HG02884 (cell line): ENCODE measurements at regions not wholly inside any gene's neighbourhood (a gene's known extent, or its start where the extent isn't known, plus 50 kb on each side); places are given as distances from the start of the nearest gene placed in this dataset.

ENCODE experiments used
- ATAC-seq: cut with Tn5 transposase; IDR thresholded peaks from one replicate; pipeline ENCODE4 v1.9.1; 2021; ENCODE audit warnings: mild to moderate bottlenecking, moderate library complexity; ENCODE audit not compliant: unreplicated experiment

DNA sequence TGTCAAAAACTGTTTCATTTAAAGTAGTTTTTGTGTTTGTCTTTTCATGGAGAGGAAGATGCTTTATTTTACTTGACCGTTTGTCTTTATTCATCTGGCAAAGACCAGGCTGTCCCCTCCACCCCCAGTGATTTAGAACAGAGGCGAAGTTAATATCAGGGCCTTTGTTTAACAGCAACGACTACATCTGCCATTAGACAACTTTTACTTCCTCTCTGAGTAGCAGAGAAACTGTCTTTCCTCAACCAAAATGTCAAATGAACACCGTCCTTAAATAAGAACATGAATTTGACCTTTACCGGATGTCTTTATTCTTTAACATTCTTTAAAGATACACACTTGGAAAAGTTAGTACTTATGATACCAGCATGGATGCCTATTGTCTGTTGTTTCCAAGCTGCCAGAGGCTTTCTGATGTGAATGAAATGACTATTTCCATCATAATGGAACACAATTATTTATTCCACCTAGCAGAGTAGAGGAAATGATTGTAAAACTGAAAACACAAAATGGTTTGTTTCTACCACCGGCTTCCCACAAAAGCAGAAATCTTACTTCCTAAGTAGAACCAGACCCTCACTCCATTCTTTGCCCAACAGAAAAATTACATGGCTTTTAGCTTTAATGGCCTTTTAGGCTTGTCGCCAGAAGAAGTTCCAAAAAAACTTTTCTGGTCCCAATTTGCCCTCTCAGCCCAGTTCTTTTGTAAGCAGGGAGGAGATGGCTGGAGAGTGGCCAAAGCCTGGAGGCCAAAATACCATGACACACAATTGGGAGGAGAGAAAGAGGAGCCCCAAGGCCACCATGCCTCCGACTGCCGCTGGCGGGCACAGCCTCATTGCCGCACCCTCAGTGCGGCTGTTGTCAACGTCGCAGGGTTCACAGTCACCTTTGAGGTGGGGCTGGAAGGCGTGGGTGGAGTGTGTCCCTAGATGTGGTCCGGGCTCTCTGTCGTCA lies 168.5 kb downstream of the TEX36 start:
- no peak for ATAC-seq

DNA sequence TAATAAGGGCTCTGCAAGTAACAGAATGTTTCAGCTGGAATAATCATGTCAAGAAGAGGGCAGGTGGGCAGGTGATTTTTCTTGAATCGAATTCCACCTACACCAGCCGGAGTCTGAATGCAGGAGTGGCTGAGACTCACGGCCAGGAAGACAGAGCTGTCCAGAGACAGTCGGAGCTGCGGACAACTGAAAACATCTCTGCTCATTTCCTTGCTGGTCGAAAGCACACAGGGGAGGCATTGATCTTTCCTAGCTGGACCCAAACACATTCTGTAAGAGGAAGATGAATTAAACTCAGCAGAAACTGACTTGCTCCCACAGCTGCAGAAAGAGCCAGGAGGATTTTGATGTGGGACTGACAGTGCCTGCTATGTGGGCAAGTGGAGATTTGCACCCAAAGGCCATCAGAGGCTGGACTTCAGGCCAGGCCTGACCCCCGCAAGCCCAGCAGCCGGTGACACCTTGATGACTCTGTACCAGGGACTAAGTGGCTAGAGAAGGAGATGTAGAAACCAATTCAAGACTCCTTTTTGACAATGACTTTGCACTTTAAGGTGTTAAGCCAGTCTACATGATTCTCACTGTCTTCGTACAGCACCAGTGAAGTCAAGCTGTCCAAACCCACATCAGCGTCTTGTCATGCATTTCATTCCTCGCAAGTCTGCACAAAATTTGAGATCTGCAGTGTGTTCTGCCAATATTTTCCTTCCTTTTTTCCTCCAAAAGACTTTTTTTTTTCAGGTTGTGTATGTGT lies 169.4 kb downstream of the TEX36 start:
- no peak for ATAC-seq

DNA sequence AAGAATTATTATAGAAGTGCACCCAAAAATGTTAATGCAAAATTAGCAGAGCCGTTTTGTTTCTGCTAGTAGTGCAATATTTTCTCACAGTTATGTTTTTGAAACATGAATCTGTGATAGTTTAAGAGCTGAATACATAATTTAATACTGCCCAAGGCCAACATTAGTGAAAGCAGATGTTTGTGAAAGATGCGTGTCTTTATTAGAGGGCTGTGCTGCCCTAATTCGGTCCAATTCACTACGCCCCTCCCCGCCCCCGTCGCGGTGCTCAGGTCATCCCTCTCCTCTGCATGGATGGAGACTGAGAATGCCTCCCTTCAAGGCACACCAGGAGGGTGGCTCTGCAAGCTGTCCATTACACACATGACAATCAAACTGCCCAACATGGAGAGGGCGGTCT lies 172.0 kb downstream of the TEX36 start:
- ATAC-seq = no peak

- no peak for ATAC-seq
Measured at GRCh38 chr10:125505648-125506047, 177.3 kb downstream of the TEX36 start.

DNA sequence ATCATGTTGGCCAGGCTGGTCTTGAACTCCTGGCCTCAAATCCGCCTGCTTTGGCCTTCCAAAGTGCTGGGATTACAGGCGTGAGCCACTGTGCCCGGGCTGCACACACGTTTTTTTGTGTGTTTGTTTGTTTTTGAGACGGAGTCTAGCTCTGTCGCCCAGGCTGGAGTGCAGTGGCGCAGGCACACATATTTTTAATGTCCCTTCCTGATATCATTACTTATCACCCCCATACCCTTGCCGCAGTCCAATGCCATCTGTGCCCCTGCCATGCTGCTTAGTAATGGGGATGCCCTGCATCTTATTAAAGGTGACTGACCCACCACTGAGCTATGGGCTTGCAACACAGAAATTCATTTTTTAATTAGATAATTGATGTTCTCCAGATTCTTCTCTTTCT lies 180.7 kb downstream of the TEX36 start:
- no peak for ATAC-seq

GRCh38 chr10:125495386-125495785 lies 187.6 kb downstream of the TEX36 start:
- ATAC-seq = no peak

DNA sequence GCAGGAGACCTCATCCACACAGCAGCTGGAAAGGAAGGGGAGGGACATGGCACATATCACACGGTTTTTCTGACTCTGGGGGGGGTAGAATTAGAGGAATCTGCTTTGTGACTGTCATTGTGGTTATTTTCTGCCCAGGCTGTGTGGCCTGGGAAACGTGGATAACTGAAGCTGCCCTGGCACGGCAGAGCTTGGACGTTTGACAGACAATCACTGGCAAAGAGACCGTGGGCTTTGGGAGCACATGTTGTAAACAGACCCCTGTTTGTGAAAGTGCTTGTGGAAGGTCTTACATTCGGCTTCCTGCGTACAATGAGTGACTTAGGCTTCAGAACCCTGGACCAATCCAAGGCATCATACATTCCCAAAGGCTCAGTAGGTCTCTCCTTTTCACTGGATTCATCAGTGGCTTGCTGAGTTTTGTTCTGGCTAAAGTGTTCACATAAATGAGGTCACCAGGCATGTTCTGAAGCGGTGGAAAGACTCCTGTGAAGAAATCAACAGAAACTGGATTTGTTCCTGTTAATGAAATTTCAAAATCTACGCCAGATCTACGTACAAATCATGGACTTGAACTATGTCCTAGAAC lies 188.2 kb downstream of the TEX36 start:
- ATAC-seq = no peak

DNA sequence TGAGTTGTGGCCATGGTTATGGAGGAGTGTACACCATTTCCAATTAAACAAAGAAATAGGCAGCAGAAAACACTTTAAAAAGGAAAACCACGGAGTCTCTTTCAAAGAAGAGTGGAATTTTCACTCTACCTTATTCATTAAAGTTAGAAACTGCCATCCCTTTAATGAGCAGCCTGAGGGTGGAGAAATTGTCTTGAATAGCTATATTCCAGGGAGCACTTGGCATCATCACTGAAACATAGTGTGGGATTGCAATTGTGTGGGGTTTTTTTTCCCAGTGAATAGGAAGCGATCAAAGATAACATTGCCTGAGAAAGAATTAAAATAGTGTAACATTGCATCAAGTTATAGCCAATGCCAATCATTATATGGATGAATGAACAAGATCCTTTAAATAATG lies 191.6 kb downstream of the TEX36 start:
- ATAC-seq = no peak

DNA sequence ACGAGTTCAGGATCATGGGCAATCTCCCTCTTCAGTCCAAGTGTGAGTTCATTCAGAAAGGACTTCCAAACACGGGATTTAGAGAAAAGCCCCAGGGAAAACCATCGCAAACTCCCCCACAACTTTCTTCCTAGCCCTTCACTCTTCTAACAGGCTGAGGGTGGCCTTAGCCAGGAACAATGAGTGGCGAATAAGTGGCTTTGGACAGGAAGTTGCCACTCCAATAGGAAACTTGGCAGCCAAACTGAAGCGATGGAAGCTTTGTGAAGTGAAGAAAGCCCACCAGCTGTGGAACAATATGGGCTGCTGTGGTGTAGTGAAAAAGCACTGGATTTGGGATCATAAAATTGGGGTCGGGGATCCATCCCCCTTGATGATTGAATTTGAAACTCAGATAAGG lies 193.2 kb downstream of the TEX36 start:
- no peak for ATAC-seq

GRCh38 chr10:125485665-125486064 lies 197.3 kb downstream of the TEX36 start:
- ATAC-seq = no peak

- no peak for ATAC-seq
Measured at GRCh38 chr10:125484035-125484732, 198.8 kb downstream of the TEX36 start.

- ATAC-seq = no peak
Measured at GRCh38 chr10:125482637-125483036, 200.3 kb downstream of the TEX36 start.

DNA sequence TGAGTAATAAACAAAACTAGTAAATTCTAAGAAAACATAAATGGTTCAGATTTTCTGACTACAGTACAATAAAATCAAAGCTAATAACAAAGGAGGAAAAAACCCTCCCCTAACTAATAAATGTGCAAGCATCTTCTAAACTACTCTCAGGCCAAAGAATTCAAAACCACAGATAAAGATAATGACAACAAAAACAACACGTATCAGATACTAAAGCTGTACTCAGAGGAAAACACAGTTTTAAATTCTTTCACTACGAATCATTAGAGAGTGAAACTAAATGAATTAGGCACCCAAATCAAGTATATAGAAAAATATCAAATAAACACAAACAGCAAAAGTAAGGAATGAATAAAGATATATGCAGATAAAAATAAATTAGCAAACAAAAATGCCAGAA lies 200.9 kb downstream of the TEX36 start:
- no peak for ATAC-seq

GRCh38 chr10:125479059-125479458 lies 203.9 kb downstream of the TEX36 start:
- ATAC-seq = no peak

- no peak for ATAC-seq
Measured at GRCh38 chr10:125475815-125476214, 207.1 kb downstream of the TEX36 start.

- ATAC-seq = no peak
Measured at GRCh38 chr10:125473143-125473793, 209.7 kb downstream of the TEX36 start.

DNA sequence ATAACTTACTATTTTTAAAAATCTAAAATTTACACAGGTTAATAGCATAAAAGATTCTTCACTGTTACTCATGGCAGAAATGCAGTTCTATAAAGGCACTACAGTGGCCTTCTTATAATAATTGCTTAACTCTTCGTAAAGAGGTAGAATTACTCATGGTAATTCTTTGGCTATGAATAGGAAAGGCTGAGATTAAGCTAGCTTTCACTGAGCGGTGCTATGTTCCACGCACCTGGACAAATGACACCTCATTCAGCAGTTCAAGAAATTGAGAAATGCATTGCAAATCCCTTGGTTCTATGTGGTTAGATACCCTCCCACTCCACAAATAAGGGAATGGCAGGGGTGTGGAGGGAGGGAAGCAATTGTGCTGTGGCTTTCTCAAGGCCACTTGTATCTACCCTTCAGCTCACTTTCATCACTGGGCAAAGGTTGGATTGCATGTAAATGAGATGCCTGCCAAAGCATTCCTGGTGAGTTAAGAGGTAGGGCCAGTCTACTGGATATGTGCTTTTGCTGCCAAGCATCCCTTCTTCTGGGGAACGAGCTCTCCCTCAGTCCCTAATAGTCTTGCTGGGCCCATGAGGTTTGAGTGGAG lies 210.9 kb downstream of the TEX36 start:
- no peak for ATAC-seq

GRCh38 chr10:125468278-125468677 lies 214.7 kb downstream of the TEX36 start:
- no peak for ATAC-seq

DNA sequence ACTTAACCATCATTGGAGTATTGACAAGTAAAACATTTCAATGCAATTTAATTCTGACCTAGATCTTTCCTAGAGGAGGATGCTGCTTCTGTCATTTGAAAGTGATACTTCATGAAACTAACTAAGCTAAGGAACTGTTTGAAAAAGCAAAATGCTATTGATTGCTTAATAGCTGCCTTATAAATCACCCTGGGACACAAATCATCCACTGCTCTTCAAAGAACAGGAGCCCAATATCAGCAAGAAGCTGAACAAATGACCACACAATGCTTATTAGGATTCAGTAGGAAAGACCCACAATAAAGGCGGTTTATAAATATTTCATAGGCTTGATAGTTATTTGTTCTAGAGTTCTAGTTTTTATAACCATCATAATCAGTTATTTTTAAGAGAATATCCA lies 216.3 kb downstream of the TEX36 start:
- ATAC-seq = no peak

DNA sequence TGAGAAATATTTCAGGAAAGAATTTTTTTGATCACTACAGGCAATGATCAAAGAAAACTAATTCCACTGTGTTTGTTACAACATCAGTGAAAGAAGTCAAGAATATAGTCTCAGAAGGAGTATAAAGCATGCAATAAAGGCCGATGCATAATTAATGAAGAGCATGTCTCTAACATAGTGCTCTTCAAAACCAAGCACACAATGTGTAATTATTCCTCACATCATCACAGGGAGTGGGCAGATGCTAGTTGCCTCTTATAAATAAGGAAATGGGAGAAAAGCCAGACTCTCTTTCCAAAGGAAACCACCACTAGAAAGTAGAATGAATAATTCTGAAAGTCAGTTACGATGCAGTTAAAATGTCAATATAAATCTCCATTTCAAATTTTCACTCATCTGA lies 220.1 kb downstream of the TEX36 start:
- ATAC-seq = no peak
